PC-3 (cell line): ENCODE measurements at regions not wholly inside any gene's neighbourhood (a gene's known extent, or its start where the extent isn't known, plus 50 kb on each side); places are given as distances from the start of the nearest gene placed in this dataset.

ENCODE experiments used
- ATAC-seq: fragments of 200-7000 bp; cut with Tn5 transposase; 2 replicates; pipeline ENCODE4 v1.9.1; 2020; ENCODE audit warnings: mild to moderate bottlenecking, moderate library complexity
- BruUV-seq: library from RNA; stranded (reverse); fragments of 400-500 nt; replicated peaks from 2 replicates; lab custom pipeline; 2021; lab: Mats Ljungman, UMichigan
- CTCF ChIA-PET: fragments of 300-600 bp; sonication (Branson Sonifier 250); formaldehyde crosslinking; loops from one replicate; lab custom pipeline; 2022; ENCODE audit warnings: antibody characterized with exemption; lab: Charles Lee
- POLR2A ChIA-PET: fragments of 300-600 bp; sonication (Branson Sonifier 250); formaldehyde crosslinking; loops from one replicate; lab custom pipeline; 2022; ENCODE audit warnings: antibody characterized with exemption; ENCODE audit not compliant: unreplicated experiment; lab: Charles Lee
- DNase-seq: peaks from one replicate; pipeline ENCODE4 v3.0.0-alpha.2; 2015
- H2AFZ ChIP-seq: fragments of 300-600 bp; sonication (generic); 2 replicates; pipeline ENCODE4 v1.6.0; 2016; ENCODE audit warnings: antibody characterized with exemption, low read length
- H3F3A ChIP-seq: fragments of 300-600 bp; sonication (generic); one replicate; pipeline ENCODE4 v1.6.0; 2017; ENCODE audit warnings: antibody characterized with exemption, low read length, control low read depth, mild to moderate bottlenecking; ENCODE audit not compliant: unreplicated experiment
- H3K27ac ChIP-seq: fragments of 300-600 bp; sonication (generic); 2 replicates; pipeline ENCODE4 v1.5.1; 2016; ENCODE audit warnings: mild to moderate bottlenecking, low read length
- H3K27me3 ChIP-seq: fragments of 300-600 bp; sonication (generic); 2 replicates; pipeline ENCODE4 v1.6.1; 2016; ENCODE audit warnings: low read length, mixed read lengths
- H3K36me3 ChIP-seq: fragments of 300-600 bp; sonication (generic); 2 replicates; pipeline ENCODE4 v1.6.1; 2016; ENCODE audit warnings: low read depth, mixed run types, low read length, mixed read lengths
- H3K4me1 ChIP-seq: fragments of 300-600 bp; sonication (generic); 2 replicates; pipeline ENCODE4 v1.5.1; 2016; ENCODE audit warnings: low read length; ENCODE audit not compliant: insufficient read depth
- H3K4me2 ChIP-seq: fragments of 300-600 bp; sonication (generic); 2 replicates; pipeline ENCODE4 v1.6.0; 2016; ENCODE audit warnings: low read length
- H3K4me3 ChIP-seq: fragments of 300-600 bp; sonication (generic); 2 replicates; pipeline ENCODE4 v1.5.1; 2016; ENCODE audit warnings: mild to moderate bottlenecking, low read length, mixed read lengths
- H3K79me2 ChIP-seq: fragments of 300-600 bp; sonication (generic); 2 replicates; pipeline ENCODE4 v1.6.1; 2017; ENCODE audit warnings: low read length, mixed read lengths
- H3K9ac ChIP-seq: fragments of 300-600 bp; sonication (generic); 2 replicates; pipeline ENCODE4 v1.6.0; 2016; ENCODE audit warnings: mild to moderate bottlenecking, low read length
- H3K9me2 ChIP-seq: fragments of 300-600 bp; sonication (generic); replicated peaks from 2 replicates; pipeline ENCODE4 v1.6.1; 2016; ENCODE audit warnings: mixed run types, low read length, mixed read lengths
- H3K9me3 ChIP-seq: fragments of 300-600 bp; sonication (generic); 2 replicates; pipeline ENCODE4 v1.6.1; 2016; ENCODE audit warnings: low read length, mixed read lengths
- H4K20me1 ChIP-seq: fragments of 300-600 bp; sonication (generic); 2 replicates; pipeline ENCODE4 v1.6.1; 2016; ENCODE audit warnings: low read length, mixed read lengths
- CTCF ChIP-seq: fragments of 300-600 bp; sonication (generic); conservative IDR thresholded peaks from 2 replicates; pipeline ENCODE4 v1.5.1; 2017; ENCODE audit warnings: antibody characterized with exemption, low read depth, mild to moderate bottlenecking, low read length
- EZH2 ChIP-seq: fragments of 300-600 bp; sonication (generic); IDR thresholded peaks from one replicate; pipeline ENCODE4 v1.6.1; 2017; ENCODE audit warnings: antibody characterized with exemption, mild to moderate bottlenecking, low read length; ENCODE audit not compliant: unreplicated experiment
- EZH2phosphoT487 ChIP-seq: fragments of 300-600 bp; sonication (generic); IDR thresholded peaks from 2 replicates; pipeline ENCODE4 v1.6.1; 2018; ENCODE audit warnings: mild to moderate bottlenecking, antibody characterized with exemption, low read length, borderline replicate concordance
- intact Hi-C: fragments of 100-400 bp; cut with micrococcal nuclease; formaldehyde crosslinking; loops from 2 replicates; pipeline ENCODE4 v1.9.0; 2023

GRCh38 chr5:172579403-172579990, 61.6 kb upstream of the NEURL1B start:
- ChIA-PET CTCF (no interaction called here), POLR2A (no interaction called here)
- DNase-seq (no peak), ATAC-seq (no peak)
- Histone ChIP-seq H3K79me2 (no peaks in the 10 kb centered on the region), H3K4me2 (no peak overlapping the region), H3K4me3 (no peak overlapping the region), H4K20me1 (no peaks in the 10 kb centered on the region), H3F3A (no peaks in the 10 kb centered on the region), H3K27me3 (peaks cover 51% of the 10 kb centered on the region), H2AFZ (no peak overlapping the region), H3K4me1 (no peaks in the 10 kb centered on the region), H3K9me2 (no peaks in the 10 kb centered on the region), H3K9ac (no peak overlapping the region), H3K9me3 (no peaks in the 10 kb centered on the region), H3K27ac (no peak overlapping the region), H3K36me3 (no peaks in the 10 kb centered on the region)
- TF ChIP-seq EZH2 (no peak), EZH2phosphoT487 (no peak), CTCF (no peak)
- intact Hi-C loops: no loop called here
- BruUV-seq: no TSS peak

GRCh38 chr5:172577267-172577909, 63.7 kb upstream of the NEURL1B start:
- DNase-seq (no peak), ATAC-seq (no peak)
- TF ChIP-seq EZH2phosphoT487 (no peak), CTCF (no peak), EZH2 (no peak)
- Histone ChIP-seq H3K4me2 (no peak overlapping the region), H3K27ac (no peak overlapping the region), H2AFZ (no peak overlapping the region), H3F3A (no peaks in the 10 kb centered on the region), H4K20me1 (no peaks in the 10 kb centered on the region), H3K79me2 (no peaks in the 10 kb centered on the region), H3K9me3 (no peaks in the 10 kb centered on the region), H3K9ac (no peak overlapping the region), H3K27me3 (peaks cover 34% of the 10 kb centered on the region), H3K36me3 (no peaks in the 10 kb centered on the region), H3K4me3 (no peak overlapping the region), H3K4me1 (no peaks in the 10 kb centered on the region), H3K9me2 (no peaks in the 10 kb centered on the region)
- intact Hi-C loops: no loop called here
- ChIA-PET CTCF (no interaction called here), POLR2A (interaction anchor here (0.6 kb wide), 1 partner anchor 199 kb away, joined by 5 read pairs; no protein-coding TSS in a partner anchor)
- BruUV-seq: no TSS peak
